ENCODE measurements at regions not wholly inside any gene's neighbourhood (a gene's known extent, or its start where the extent isn't known, plus 50 kb on each side); places are given as distances from the start of the nearest gene placed in this dataset.
"Not testable (repeated sequence)": the region's sequence is repeated elsewhere in the genome, so short reads cannot be mapped to it uniquely, and the experiment has no call there.

- Mint-ChIP-seq H3K4me1 (0 out of 4 replicates have a peak, but pooled peaks cover 0 to 11% of the 10 kb centered on the region in 2 experiments), H3K9me3 (peaks cover 3 to 5% of the 10 kb centered on the region in 2 experiments; a peak in 2 of 5 replicates), H3K27ac (no peak overlapping the region), H3K36me3 (ENCODE audit: insufficient read depth in 1 of 3, low read depth in 3 of 3) (no peaks in the 10 kb centered on the region), H3K4me3 (no peak overlapping the region), H3K27me3 (ENCODE audit: low read depth) (peaks cover 4% of the 10 kb centered on the region)
- no peaks in the 10 kb centered on the region for H3K27me3 ChIP-seq (ENCODE audit: insufficient read depth, low read length)
- no peaks in the 10 kb centered on the region for H3K4me1 ChIP-seq (ENCODE audit: insufficient read depth, low read length)
- no peak overlapping the region for H3K9ac ChIP-seq (ENCODE audit: extremely low read depth, insufficient read length, low read length)
- H2BK5ac ChIP-seq (ENCODE audit: insufficient read length, low read length), result no peak overlapping the region
- H3K27ac ChIP-seq (ENCODE audit: insufficient read length, low read depth, low read length), result no peak overlapping the region
- no peak overlapping the region for H2BK120ac ChIP-seq (ENCODE audit: low read depth, low read length, poor library complexity, severe bottlenecking)
- DNase-seq, result no peak
- no peak overlapping the region for H2BK15ac ChIP-seq (ENCODE audit: low read depth, low read length)
- no peak overlapping the region for H4K8ac ChIP-seq (replicated peaks; ENCODE audit: insufficient read length, low read depth, low read length)
- H3K9me3 ChIP-seq (ENCODE audit: control insufficient read depth, low read depth, low read length), result no peaks in the 10 kb centered on the region
- no peak overlapping the region for H4K91ac ChIP-seq (ENCODE audit: insufficient read length, low read depth, low read length)
- no peak overlapping the region for H2BK20ac ChIP-seq (ENCODE audit: low read depth, low read length, poor library complexity, severe bottlenecking)
- no peaks in the 10 kb centered on the region for H3K79me1 ChIP-seq (ENCODE audit: insufficient read depth, low read depth, low read length, poor library complexity, severe bottlenecking)
- no peak overlapping the region for H3K14ac ChIP-seq (ENCODE audit: insufficient read depth, low read length)
- H3K4ac ChIP-seq (ENCODE audit: low read depth, low read length), result no peak overlapping the region
- H3T11ph ChIP-seq (ENCODE audit: low read length), result no peak overlapping the region
- H2AFZ ChIP-seq (ENCODE audit: low read length), result no peak overlapping the region
- H3K56ac ChIP-seq (ENCODE audit: insufficient read length, low read depth, low read length), result no peak overlapping the region
- H2AK5ac ChIP-seq (ENCODE audit: insufficient read length, low read length), result no peak overlapping the region
- H3K23ac ChIP-seq (ENCODE audit: insufficient read length, low read depth, low read length), result no peak overlapping the region
- no peak overlapping the region for H3K4me2 ChIP-seq (ENCODE audit: insufficient read depth, insufficient read length, low read length)
- no peak overlapping the region for H3K18ac ChIP-seq (ENCODE audit: insufficient read length, low read depth, low read length)
- no peak overlapping the region for H4K5ac ChIP-seq (ENCODE audit: insufficient read length, low read depth, low read length)
- no peaks in the 10 kb centered on the region for H3K23me2 ChIP-seq (ENCODE audit: insufficient read length, low read depth, low read length, poor library complexity, severe bottlenecking)
- H3K79me2 ChIP-seq (ENCODE audit: insufficient read depth, low read length), result no peaks in the 10 kb centered on the region
- no peak for TF ChIP-seq CTCF (conservative IDR thresholded peaks at IDR 0.05)
- H4K20me1 ChIP-seq (ENCODE audit: control insufficient read depth, insufficient read depth, insufficient read length), result no peaks in the 10 kb centered on the region
- H2BK12ac ChIP-seq (ENCODE audit: insufficient read length, low read depth, low read length), result no peak overlapping the region
Measured at GRCh38 chr5:42940853-42941252, 99.3 kb downstream of the ANXA2R start.

GRCh38 chr5:42932011-42932410 lies 108.1 kb downstream of the ANXA2R start:
- H3K9me3 Mint-ChIP-seq, result peaks cover 26 to 34% of the 10 kb centered on the region in 2 experiments
- not testable (repeated sequence) for H3K56ac ChIP-seq (ENCODE audit: insufficient read length, low read depth, low read length); H3K18ac ChIP-seq (ENCODE audit: insufficient read length, low read depth, low read length); H3T11ph ChIP-seq (ENCODE audit: low read length); H3K27me3 Mint-ChIP-seq (ENCODE audit: low read depth); H2BK120ac ChIP-seq (ENCODE audit: low read depth, low read length, poor library complexity, severe bottlenecking); H3K27me3 ChIP-seq (ENCODE audit: insufficient read depth, low read length); H2BK5ac ChIP-seq (ENCODE audit: insufficient read length, low read length); H4K8ac ChIP-seq (replicated peaks; ENCODE audit: insufficient read length, low read depth, low read length); H4K5ac ChIP-seq (ENCODE audit: insufficient read length, low read depth, low read length); H3K9ac ChIP-seq (ENCODE audit: extremely low read depth, insufficient read length, low read length); H3K27ac ChIP-seq (ENCODE audit: insufficient read length, low read depth, low read length); H3K79me1 ChIP-seq (ENCODE audit: insufficient read depth, low read depth, low read length, poor library complexity, severe bottlenecking); H3K4me1 ChIP-seq (ENCODE audit: insufficient read depth, low read length); H3K79me2 ChIP-seq (ENCODE audit: insufficient read depth, low read length); H3K9me3 ChIP-seq (ENCODE audit: control insufficient read depth, low read depth, low read length); H2BK20ac ChIP-seq (ENCODE audit: low read depth, low read length, poor library complexity, severe bottlenecking); DNase-seq; H3K4me2 ChIP-seq (ENCODE audit: insufficient read depth, insufficient read length, low read length); H3K27ac Mint-ChIP-seq; H4K20me1 ChIP-seq (ENCODE audit: control insufficient read depth, insufficient read depth, insufficient read length); H3K4ac ChIP-seq (ENCODE audit: low read depth, low read length); H2AK5ac ChIP-seq (ENCODE audit: insufficient read length, low read length); H4K91ac ChIP-seq (ENCODE audit: insufficient read length, low read depth, low read length); H2AFZ ChIP-seq (ENCODE audit: low read length); H3K14ac ChIP-seq (ENCODE audit: insufficient read depth, low read length); H3K23ac ChIP-seq (ENCODE audit: insufficient read length, low read depth, low read length); H2BK12ac ChIP-seq (ENCODE audit: insufficient read length, low read depth, low read length); H3K23me2 ChIP-seq (ENCODE audit: insufficient read length, low read depth, low read length, poor library complexity, severe bottlenecking); H3K4me3 Mint-ChIP-seq; H2BK15ac ChIP-seq (ENCODE audit: low read depth, low read length); H3K4me1 Mint-ChIP-seq
- WGBS (ENCODE audit: extremely low coverage, insufficient read length, low lambda C conversion rate), result no CpG with 5 or more reads among the region's 8 CpGs
- peaks cover 2 to 17% (median 11%) of the 10 kb centered on the region in 3 experiments; a peak in 4 of 7 replicates for H3K36me3 Mint-ChIP-seq (ENCODE audit: insufficient read depth in 1 of 3, low read depth in 3 of 3)

Measured in H9 (cell line).